ENCODE measurements at regions not wholly inside any gene's neighbourhood (a gene's known extent, or its start where the extent isn't known, plus 50 kb on each side); places are given as distances from the start of the nearest gene placed in this dataset.

DNA sequence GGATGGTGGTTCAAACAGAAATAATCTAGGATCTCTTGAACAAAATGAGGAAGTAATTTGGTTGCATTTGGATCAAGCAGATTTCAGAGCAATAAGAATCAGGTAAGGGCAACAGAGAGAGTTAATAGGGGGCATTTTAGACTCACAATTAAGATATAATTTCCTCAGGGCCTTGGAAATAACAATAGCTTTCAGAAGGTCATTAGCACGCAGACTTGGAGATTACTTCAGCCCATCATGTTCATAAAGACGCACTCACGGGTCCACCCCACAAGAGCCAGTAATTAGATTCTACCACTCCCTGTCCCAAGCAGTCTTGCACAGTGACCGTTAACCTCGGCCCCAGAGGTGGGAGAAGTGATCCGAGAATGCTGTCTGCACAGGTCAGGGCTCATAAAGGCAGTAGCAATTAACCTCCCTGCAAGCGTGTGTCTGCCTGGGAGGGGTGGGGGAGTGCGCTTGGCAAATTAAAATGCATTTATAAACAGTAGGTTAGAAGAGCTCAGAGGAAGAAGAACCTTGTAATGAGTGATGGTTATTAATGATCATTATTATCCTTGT is 125.7 kb upstream of the CCDC196 start:
- Histone ChIP-seq H2BK15ac (ENCODE audit: low read depth, low read length) (no peak overlapping the region), H2AK5ac (ENCODE audit: low read depth, low read length) (no peak overlapping the region), H3K9ac (ENCODE audit: low read depth, low read length) (no peak overlapping the region), H3K14ac (replicated peaks; ENCODE audit: low read depth, low read length) (no peak overlapping the region), H2AFZ (replicated peaks; ENCODE audit: low read length, poor library complexity) (no peak overlapping the region), H3K18ac (ENCODE audit: low read depth, low read length) (no peak overlapping the region), H3K56ac (ENCODE audit: extremely low read depth, insufficient read depth, low read length) (no peak overlapping the region), H3K4me3 (ENCODE audit: insufficient read depth, low read depth, low read length) (no peak overlapping the region), H4K91ac (ENCODE audit: insufficient read depth, low read depth, low read length) (no peak overlapping the region), H2AK9ac (replicated peaks; ENCODE audit: low read depth, low read length, poor library complexity) (no peak overlapping the region), H3K36me3 (ENCODE audit: control insufficient read depth, insufficient read depth, low read length) (no peaks in the 10 kb centered on the region), H2BK20ac (ENCODE audit: low read depth, low read length) (no peak overlapping the region), H3K79me1 (ENCODE audit: low read depth in 1 of 2, low read length in 2 of 2) (no peaks in the 10 kb centered on the region), H3K23ac (ENCODE audit: low read depth, low read length) (no peak overlapping the region), H2BK120ac (ENCODE audit: low read depth, low read length) (no peak overlapping the region), H3K27ac (ENCODE audit: insufficient read depth, low read length) (no peak overlapping the region), H3K4me1 (ENCODE audit: control insufficient read depth, insufficient read depth, low read length) (no peaks in the 10 kb centered on the region), H3K9me3 (ENCODE audit: control insufficient read depth, insufficient read depth, low read length) (no peaks in the 10 kb centered on the region), H4K5ac (ENCODE audit: low read depth, low read length) (no peak overlapping the region), H4K20me1 (ENCODE audit: insufficient read depth, low read length) (no peaks in the 10 kb centered on the region), H3K4me2 (ENCODE audit: low read depth, low read length) (no peak overlapping the region), H4K8ac (ENCODE audit: low read depth in 2 of 2, low read length in 2 of 2) (no peak overlapping the region), H3K4ac (ENCODE audit: low read depth, low read length) (no peak overlapping the region), H3K27me3 (ENCODE audit: control insufficient read depth, insufficient read depth, low read length) (no peaks in the 10 kb centered on the region), H2BK5ac (ENCODE audit: low read depth, low read length, poor library complexity, severe bottlenecking) (no peak overlapping the region), H3K9me1 (ENCODE audit: insufficient read depth, low read length) (no peaks in the 10 kb centered on the region)
- in situ Hi-C loops (cut with MboI; ENCODE audit: low sequenced_read_pairs) (loop anchor here (25.0 kb wide), 1 partner anchor 752 kb away; no protein-coding TSS in a partner anchor), intact Hi-C loops (cut with micrococcal nuclease) (no loop called here), dilution Hi-C loops (cut with HindIII; ENCODE audit: low sequenced_read_pairs, unreplicated experiment) (no loop called here)
- WGBS, 2 experiments (ENCODE audit: extremely low coverage in 2 of 2, insufficient read length in 1 of 2): no CpG with 5 or more reads among the region's 8 CpGs
- ATAC-seq (ENCODE audit: low read depth) (no peak), DNase-seq (no peak)
- CTCF ChIA-PET: interaction anchor here (0.8 to 1.7 kb wide), 2 partner anchors 10 to 765 kb away, joined by 4 to 7 read pairs; no protein-coding TSS in a partner anchor
- no TSS peak for BruUV-seq (replicated peaks)
- POLR2A ChIA-PET (ENCODE audit: unreplicated experiment): no interaction called here
- TF ChIP-seq RFX5 (IDR thresholded peaks at IDR 0.05; ENCODE audit: low read depth, low read length) (no peak), NFE2L2 (IDR thresholded peaks at IDR 0.05; ENCODE audit: low read depth, low read length) (no peak)
